ENCODE measurements at regions not wholly inside any gene's neighbourhood (a gene's known extent, or its start where the extent isn't known, plus 50 kb on each side); places are given as distances from the start of the nearest gene placed in this dataset.
A peak's percentile ranks its signal among the peaks of the same experiment; 100 is the strongest.

GRCh38 chr16:13331918-13332317 is 430.5 kb downstream of the SHISA9 start:
- no peak overlapping the region for H3K9ac ChIP-seq (ENCODE audit: low read depth in 1 of 2, low read length in 2 of 2)
- 94% methylated on average over 2 of the region's 2 CpGs for WGBS
- H3K4me3 ChIP-seq (ENCODE audit: low read depth in 1 of 3, low read length in 3 of 3) = no peak overlapping the region
- H3K9me3 ChIP-seq (ENCODE audit: control insufficient read depth in 4 of 4, low read length in 3 of 4) = no peaks in the 10 kb centered on the region
- TF ChIP-seq RAD21 (IDR thresholded peaks at IDR 0.05) (peak in 1 of 2 donors; percentile 12), REST (IDR thresholded peaks at IDR 0.05) (no peak)
- H3K27me3 ChIP-seq (ENCODE audit: control insufficient read depth in 4 of 4, insufficient read depth in 4 of 4, low read length in 3 of 4) = no peaks in the 10 kb centered on the region
- no peak overlapping the region for H3K27ac ChIP-seq (ENCODE audit: low read depth in 1 of 2, low read length in 2 of 2)
- no peak for DNase-seq (ENCODE audit: low spot score)
- H3K4me1 ChIP-seq (ENCODE audit: control insufficient read depth in 4 of 4, insufficient read depth in 4 of 4, low read length in 3 of 4) = no peaks in the 10 kb centered on the region
- no peaks in the 10 kb centered on the region for H3K36me3 ChIP-seq (ENCODE audit: control insufficient read depth in 4 of 4, insufficient read depth in 3 of 4, low read depth in 1 of 4, low read length in 3 of 4)

DNA sequence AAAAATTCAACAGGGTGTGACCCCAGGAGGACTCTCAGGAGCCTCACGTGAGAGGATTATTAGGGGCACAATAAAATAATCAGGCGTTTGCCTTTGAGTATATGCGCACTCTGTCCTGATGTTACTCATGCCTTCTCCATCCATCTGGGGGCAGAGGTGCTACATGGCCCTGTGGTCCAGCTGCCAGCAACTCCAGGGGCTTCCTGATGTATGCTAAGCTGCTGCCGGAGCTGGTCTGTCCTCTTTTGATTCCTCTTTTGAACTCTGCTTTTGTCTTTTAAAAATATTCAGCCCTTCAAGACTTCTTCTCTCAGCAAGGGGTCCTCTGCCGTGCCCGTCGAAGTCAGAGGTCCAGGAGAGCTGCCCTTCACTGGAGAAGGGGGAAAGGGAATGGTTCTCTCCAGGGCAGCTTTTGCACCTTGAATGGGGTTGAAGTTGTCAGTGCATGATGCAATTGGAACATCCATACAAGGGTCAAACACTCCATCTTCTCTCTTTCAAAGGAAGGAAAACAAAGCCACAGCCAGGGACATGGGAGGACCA is 431.4 kb downstream of the SHISA9 start:
- no peak overlapping the region for H3K27ac ChIP-seq (ENCODE audit: low read depth in 1 of 2, low read length in 2 of 2)
- H3K4me3 ChIP-seq (ENCODE audit: low read depth in 1 of 3, low read length in 3 of 3) = no peak overlapping the region
- no peak for TF ChIP-seq REST (IDR thresholded peaks at IDR 0.05)
- TF ChIP-seq EGR1 (IDR thresholded peaks at IDR 0.05; ENCODE audit: low read depth in 2 of 2) = no peak
- no peak for TF ChIP-seq RAD21 (IDR thresholded peaks at IDR 0.05)
- TF ChIP-seq RXRA (IDR thresholded peaks at IDR 0.05) = no peak
- TF ChIP-seq SP1 (IDR thresholded peaks at IDR 0.05) = no peak
- TF ChIP-seq, protein P1, sequence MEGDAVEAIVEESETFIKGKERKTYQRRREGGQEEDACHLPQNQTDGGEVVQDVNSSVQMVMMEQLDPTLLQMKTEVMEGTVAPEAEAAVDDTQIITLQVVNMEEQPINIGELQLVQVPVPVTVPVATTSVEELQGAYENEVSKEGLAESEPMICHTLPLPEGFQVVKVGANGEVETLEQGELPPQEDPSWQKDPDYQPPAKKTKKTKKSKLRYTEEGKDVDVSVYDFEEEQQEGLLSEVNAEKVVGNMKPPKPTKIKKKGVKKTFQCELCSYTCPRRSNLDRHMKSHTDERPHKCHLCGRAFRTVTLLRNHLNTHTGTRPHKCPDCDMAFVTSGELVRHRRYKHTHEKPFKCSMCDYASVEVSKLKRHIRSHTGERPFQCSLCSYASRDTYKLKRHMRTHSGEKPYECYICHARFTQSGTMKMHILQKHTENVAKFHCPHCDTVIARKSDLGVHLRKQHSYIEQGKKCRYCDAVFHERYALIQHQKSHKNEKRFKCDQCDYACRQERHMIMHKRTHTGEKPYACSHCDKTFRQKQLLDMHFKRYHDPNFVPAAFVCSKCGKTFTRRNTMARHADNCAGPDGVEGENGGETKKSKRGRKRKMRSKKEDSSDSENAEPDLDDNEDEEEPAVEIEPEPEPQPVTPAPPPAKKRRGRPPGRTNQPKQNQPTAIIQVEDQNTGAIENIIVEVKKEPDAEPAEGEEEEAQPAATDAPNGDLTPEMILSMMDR (IDR thresholded peaks at IDR 0.05; ENCODE audit: low read depth, low read length, missing input control) = no peak
- no peak for TF ChIP-seq HNF4A (conservative IDR thresholded peaks at IDR 0.05)
- no peak for TF ChIP-seq YY1 (IDR thresholded peaks at IDR 0.05)
- no peak for TF ChIP-seq MAX (IDR thresholded peaks at IDR 0.05)
- TF ChIP-seq ZBTB33 (IDR thresholded peaks at IDR 0.05) = no peak
- TF ChIP-seq FOXA2 (IDR thresholded peaks at IDR 0.05) = no peak
- TF ChIP-seq HNF4G (IDR thresholded peaks at IDR 0.05) = no peak
- TF ChIP-seq FOXA1 (IDR thresholded peaks at IDR 0.05) = no peak
- TF ChIP-seq JUND (IDR thresholded peaks at IDR 0.05) = no peak
- no peak for TF ChIP-seq NR2F2 (IDR thresholded peaks at IDR 0.05)
- no peak for TF ChIP-seq TAF1 (conservative IDR thresholded peaks at IDR 0.05)
- TF ChIP-seq GABPA (IDR thresholded peaks at IDR 0.05 in 1 of 2, conservative IDR thresholded peaks at IDR 0.05 in 1 of 2) = no peak
- no peak for DNase-seq (ENCODE audit: low spot score)
- no peaks in the 10 kb centered on the region for H3K4me1 ChIP-seq (ENCODE audit: control insufficient read depth in 4 of 4, insufficient read depth in 4 of 4, low read length in 3 of 4)
- H3K36me3 ChIP-seq (ENCODE audit: control insufficient read depth in 4 of 4, insufficient read depth in 3 of 4, low read depth in 1 of 4, low read length in 3 of 4) = no peaks in the 10 kb centered on the region
- no peaks in the 10 kb centered on the region for H3K27me3 ChIP-seq (ENCODE audit: control insufficient read depth in 4 of 4, insufficient read depth in 4 of 4, low read length in 3 of 4)
- 84% methylated on average over 7 of the region's 7 CpGs for WGBS
- no peaks in the 10 kb centered on the region for H3K9me3 ChIP-seq (ENCODE audit: control insufficient read depth in 4 of 4, low read length in 3 of 4)
- H3K9ac ChIP-seq (ENCODE audit: low read depth in 1 of 2, low read length in 2 of 2) = no peak overlapping the region

Measured in liver (tissue), 8 donors.